Neural progenitor cell (in vitro differentiated cells): ENCODE measurements at regions not wholly inside any gene's neighbourhood (a gene's known extent, or its start where the extent isn't known, plus 50 kb on each side); places are given as distances from the start of the nearest gene placed in this dataset.

ENCODE experiments used
- DNase-seq: peaks from one replicate; pipeline ENCODE4 v3.0.0-alpha.2; 2016; ENCODE audit warnings: low spot score
- H2AFZ ChIP-seq: fragments of 200-600 bp; sonication (generic); replicated peaks from 2 replicates; pipeline ENCODE4 v1.6.1; 2016; ENCODE audit warnings: antibody characterized with exemption
- H3F3A ChIP-seq: fragments of 200-600 bp; sonication (generic); 2 replicates; pipeline ENCODE4 v1.6.1; 2016; ENCODE audit warnings: antibody characterized with exemption, low read depth
- H3K27ac ChIP-seq: fragments of 200-600 bp; sonication (generic); 2 replicates; pipeline ENCODE4 v1.5.1; 2016; ENCODE audit warnings: mild to moderate bottlenecking
- H3K27me3 ChIP-seq: fragments of 200-600 bp; sonication (generic); 2 replicates; pipeline ENCODE4 v1.6.1; 2016; ENCODE audit warnings: mild to moderate bottlenecking, moderate library complexity
- H3K36me3 ChIP-seq: fragments of 200-600 bp; sonication (generic); 2 replicates; pipeline ENCODE4 v1.5.1; 2016
- H3K4me1 ChIP-seq: fragments of 200-600 bp; sonication (generic); 2 replicates; pipeline ENCODE4 v1.6.1; 2016; ENCODE audit warnings: mixed run types
- H3K4me2 ChIP-seq: fragments of 200-600 bp; sonication (generic); 2 replicates; pipeline ENCODE4 v1.6.1; 2016
- H3K4me3 ChIP-seq: fragments of 200-600 bp; sonication (generic); 2 replicates; pipeline ENCODE4 v1.5.1; 2016
- H3K79me2 ChIP-seq: fragments of 200-600 bp; sonication (generic); 2 replicates; pipeline ENCODE4 v1.6.1; 2016; ENCODE audit warnings: low read depth
- H3K9ac ChIP-seq: fragments of 200-600 bp; sonication (generic); 2 replicates; pipeline ENCODE4 v1.6.1; 2016
- H3K9me3 ChIP-seq: fragments of 200-600 bp; sonication (generic); 2 replicates; pipeline ENCODE4 v1.5.1; 2016; ENCODE audit warnings: low read depth
- H4K20me1 ChIP-seq: fragments of 200-600 bp; sonication (generic); 2 replicates; pipeline ENCODE4 v1.6.1; 2016; ENCODE audit warnings: low read depth
- H3K27ac Mint-ChIP-seq: 3 replicates; pipeline ENCODE4 v1.8.0; 2021; ENCODE audit warnings: mixed read lengths
- H3K27me3 Mint-ChIP-seq: 2 replicates; pipeline ENCODE4 v1.8.0; 2022; ENCODE audit warnings: low read depth, mild to moderate bottlenecking, inconsistent platforms, moderate library complexity, mixed read lengths; ENCODE audit not compliant: insufficient read depth
- H3K36me3 Mint-ChIP-seq: 3 replicates; pipeline ENCODE4 v1.8.0; 2021; ENCODE audit warnings: mixed read lengths
- H3K4me1 Mint-ChIP-seq: 3 replicates; pipeline ENCODE4 v1.8.0; 2021; ENCODE audit warnings: mixed read lengths
- H3K4me3 Mint-ChIP-seq: 3 replicates; pipeline ENCODE4 v1.8.0; 2021; ENCODE audit warnings: mild to moderate bottlenecking, moderate library complexity, mixed read lengths
- H3K9me3 Mint-ChIP-seq: 3 replicates; pipeline ENCODE4 v1.8.0; 2020; ENCODE audit warnings: mixed read lengths
- CTCF ChIP-seq: fragments of 200-600 bp; sonication (generic); IDR thresholded peaks from 2 replicates; pipeline ENCODE4 v1.5.1; 2017; ENCODE audit warnings: antibody characterized with exemption, mild to moderate bottlenecking
- EZH2 ChIP-seq: fragments of 200-600 bp; sonication (generic); IDR thresholded peaks from 2 replicates; pipeline ENCODE4 v1.6.1; 2017; ENCODE audit warnings: antibody characterized with exemption, mild to moderate bottlenecking, moderate library complexity
- EZH2phosphoT487 ChIP-seq: fragments of 200-600 bp; sonication (generic); IDR thresholded peaks from 2 replicates; pipeline ENCODE4 v1.6.1; 2017; ENCODE audit warnings: antibody characterized with exemption

DNA sequence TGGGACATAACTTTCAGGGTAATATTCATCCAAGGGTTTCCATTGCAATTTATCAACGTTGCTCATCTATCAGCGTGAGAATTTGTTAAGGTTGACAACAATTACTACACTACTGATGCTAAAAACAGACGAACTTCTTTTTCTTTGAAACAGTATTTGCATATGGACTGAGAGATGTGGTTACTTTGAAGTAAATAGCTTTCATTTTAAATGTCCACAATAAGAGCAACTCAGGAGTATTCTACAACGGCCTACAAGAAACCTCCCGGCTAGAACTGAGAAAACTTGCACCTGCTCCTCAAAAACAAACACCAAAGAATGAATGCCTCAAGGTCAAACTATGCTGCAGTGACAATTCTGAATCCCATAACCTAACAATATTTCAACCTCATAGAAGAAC, 238.4 kb downstream of the IRS2 start:
- H3K4me1 ChIP-seq, result peaks cover 22% of the 10 kb centered on the region
- Mint-ChIP-seq H3K4me3 (no peak overlapping the region), H3K27ac (no peak overlapping the region), H3K9me3 (no peaks in the 10 kb centered on the region), H3K27me3 (no peaks in the 10 kb centered on the region), H3K36me3 (no peaks in the 10 kb centered on the region), H3K4me1 (peaks cover 50% of the 10 kb centered on the region)
- no peaks in the 10 kb centered on the region for H3K9me3 ChIP-seq
- no peak overlapping the region for H3K4me3 ChIP-seq
- no peak overlapping the region for H2AFZ ChIP-seq
- no peaks in the 10 kb centered on the region for H3K36me3 ChIP-seq
- DNase-seq, result no peak
- no peak overlapping the region for H3K27ac ChIP-seq
- no peaks in the 10 kb centered on the region for H4K20me1 ChIP-seq
- H3K9ac ChIP-seq, result no peak overlapping the region
- no peaks in the 10 kb centered on the region for H3K79me2 ChIP-seq
- H3F3A ChIP-seq, result peaks cover 13% of the 10 kb centered on the region
- H3K27me3 ChIP-seq, result no peaks in the 10 kb centered on the region
- TF ChIP-seq CTCF, result no peak
- TF ChIP-seq EZH2, result no peak
- TF ChIP-seq EZH2phosphoT487, result no peak
- no peak overlapping the region for H3K4me2 ChIP-seq

DNA sequence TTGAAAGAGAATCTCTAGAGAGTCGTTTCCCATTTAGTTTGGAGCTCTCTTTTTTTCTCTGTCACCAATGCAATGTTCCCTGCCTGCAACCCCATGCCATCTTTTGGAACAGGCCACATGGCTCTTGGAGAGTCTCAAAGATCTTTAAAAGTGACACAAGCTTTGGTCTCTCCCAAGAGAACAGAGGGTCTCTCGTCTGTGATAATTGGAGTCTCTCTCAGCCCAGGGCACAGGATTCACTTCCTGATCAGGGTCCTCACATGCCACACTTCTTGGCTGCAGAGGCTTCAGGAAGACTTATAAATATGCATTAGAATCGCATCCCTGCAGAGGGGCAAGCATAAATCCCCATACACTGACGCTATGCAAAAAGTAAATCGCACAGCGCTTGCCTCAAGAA, 240.5 kb downstream of the IRS2 start:
- Histone ChIP-seq H3K4me3 (no peak overlapping the region), H3K27me3 (no peaks in the 10 kb centered on the region), H3K9me3 (no peaks in the 10 kb centered on the region), H2AFZ (peak overlapping the region; percentile 95), H3F3A (peaks cover 13% of the 10 kb centered on the region), H3K27ac (no peak overlapping the region), H3K79me2 (no peaks in the 10 kb centered on the region), H3K4me1 (peaks cover 22% of the 10 kb centered on the region), H4K20me1 (no peaks in the 10 kb centered on the region), H3K9ac (no peak overlapping the region), H3K4me2 (peak overlapping the region; percentile 25), H3K36me3 (no peaks in the 10 kb centered on the region)
- H3K36me3 Mint-ChIP-seq, result no peaks in the 10 kb centered on the region
- H3K27me3 Mint-ChIP-seq, result no peaks in the 10 kb centered on the region
- H3K4me3 Mint-ChIP-seq, result peak overlapping the region; percentile 52
- no peaks in the 10 kb centered on the region for H3K9me3 Mint-ChIP-seq
- H3K4me1 Mint-ChIP-seq, result peaks cover 52% of the 10 kb centered on the region
- H3K27ac Mint-ChIP-seq, result peak overlapping the region; percentile 65
- DNase-seq, result peak; percentile 33
- TF ChIP-seq EZH2 (no peak), EZH2phosphoT487 (no peak), CTCF (no peak)

GRCh38 chr13:109541081-109541480, 245.3 kb downstream of the IRS2 start:
- no peak for DNase-seq
- H3K4me1 Mint-ChIP-seq, result peaks cover 25% of the 10 kb centered on the region
- H3K4me2 ChIP-seq, result no peak overlapping the region

GRCh38 chr13:109537584-109537983, 248.8 kb downstream of the IRS2 start:
- Mint-ChIP-seq H3K27me3 (peaks cover 5% of the 10 kb centered on the region), H3K9me3 (peaks cover 5% of the 10 kb centered on the region), H3K36me3 (peaks cover 1% of the 10 kb centered on the region), H3K27ac (no peak overlapping the region), H3K4me1 (peaks cover 5% of the 10 kb centered on the region), H3K4me3 (no peak overlapping the region)
- H3K79me2 ChIP-seq, result no peaks in the 10 kb centered on the region
- H3K4me1 ChIP-seq, result no peaks in the 10 kb centered on the region
- H2AFZ ChIP-seq, result no peak overlapping the region
- H3K9me3 ChIP-seq, result no peaks in the 10 kb centered on the region
- H3F3A ChIP-seq, result no peaks in the 10 kb centered on the region
- H3K4me2 ChIP-seq, result no peak overlapping the region
- no peak overlapping the region for H3K27ac ChIP-seq
- no peak overlapping the region for H3K9ac ChIP-seq
- TF ChIP-seq CTCF, result no peak
- no peak for TF ChIP-seq EZH2
- no peak for TF ChIP-seq EZH2phosphoT487
- H3K27me3 ChIP-seq, result no peaks in the 10 kb centered on the region
- no peaks in the 10 kb centered on the region for H4K20me1 ChIP-seq
- no peaks in the 10 kb centered on the region for H3K36me3 ChIP-seq
- no peak for DNase-seq
- no peak overlapping the region for H3K4me3 ChIP-seq

More at GRCh38 chr13:109541081-109541480, 245.3 kb downstream of the IRS2 start:
- no peak overlapping the region for H2AFZ ChIP-seq
- H3K27ac Mint-ChIP-seq, result no peak overlapping the region
- H3K79me2 ChIP-seq, result no peaks in the 10 kb centered on the region
- no peak overlapping the region for H3K4me3 Mint-ChIP-seq
- no peak overlapping the region for H3K27ac ChIP-seq
- no peaks in the 10 kb centered on the region for H3K36me3 ChIP-seq
- TF ChIP-seq EZH2, result no peak
- no peak for TF ChIP-seq EZH2phosphoT487
- H3F3A ChIP-seq, result peaks cover 8% of the 10 kb centered on the region
- no peak overlapping the region for H3K9ac ChIP-seq
- H3K4me3 ChIP-seq, result no peak overlapping the region
- peaks cover 3% of the 10 kb centered on the region for H3K9me3 Mint-ChIP-seq
- peaks cover 1% of the 10 kb centered on the region for H3K36me3 Mint-ChIP-seq
- peaks cover 4% of the 10 kb centered on the region for H3K27me3 Mint-ChIP-seq
- no peaks in the 10 kb centered on the region for H3K27me3 ChIP-seq
- H3K9me3 ChIP-seq, result no peaks in the 10 kb centered on the region
- H3K4me1 ChIP-seq, result peaks cover 9% of the 10 kb centered on the region
- no peaks in the 10 kb centered on the region for H4K20me1 ChIP-seq
